ENCODE measurements at regions not wholly inside any gene's neighbourhood (a gene's known extent, or its start where the extent isn't known, plus 50 kb on each side); places are given as distances from the start of the nearest gene placed in this dataset.

GRCh38 chr18:47696870-47697269 lies 233.6 kb downstream of the SMAD2 start (continued):
- TF ChIP-seq TFAP4 (CRISPR knock-in tag; IDR thresholded peaks at IDR 0.05; ENCODE audit: borderline replicate concordance) (no peak), CGGBP1 (CRISPR knock-in tag; IDR thresholded peaks at IDR 0.05) (no peak), CXXC5 (CRISPR knock-in tag; IDR thresholded peaks at IDR 0.05) (no peak), MLX (CRISPR knock-in tag; conservative IDR thresholded peaks at IDR 0.05) (no peak), SREBF1 (IDR thresholded peaks at IDR 0.05; ENCODE audit: borderline replicate concordance, low read depth, low read length) (no peak), PCBP2 (IDR thresholded peaks at IDR 0.05; ENCODE audit: low read depth, low read length, poor library complexity, severe bottlenecking) (no peak), E2F4 (CRISPR knock-in tag; IDR thresholded peaks at IDR 0.05; ENCODE audit: low read depth) (no peak), ZNF445 (CRISPR knock-in tag; IDR thresholded peaks at IDR 0.05; ENCODE audit: low read depth) (no peak), GATA2 (CRISPR knock-in tag; IDR thresholded peaks at IDR 0.05) (no peak), ZNF512 (tag; IDR thresholded peaks at IDR 0.05) (no peak), BRCA1 (IDR thresholded peaks at IDR 0.05) (no peak), BRCA1 (CRISPR knock-in tag; IDR thresholded peaks at IDR 0.05) (no peak), FOXM1 (IDR thresholded peaks at IDR 0.05; ENCODE audit: low read depth) (no peak), FOXM1 (CRISPR knock-in tag; IDR thresholded peaks at IDR 0.05; ENCODE audit: low read depth) (no peak), MAX (CRISPR knock-in tag; IDR thresholded peaks at IDR 0.05) (no peak)

Data from K562 (cell line).